Fibroblast of skin of right quadriceps (primary cell): ENCODE measurements at regions not wholly inside any gene's neighbourhood (a gene's known extent, or its start where the extent isn't known, plus 50 kb on each side); places are given as distances from the start of the nearest gene placed in this dataset.
A peak's percentile ranks its signal among the peaks of the same experiment; 100 is the strongest.
"Not testable (repeated sequence)": the region's sequence is repeated elsewhere in the genome, so short reads cannot be mapped to it uniquely, and the experiment has no call there.

Source experiments
- DNase-seq: peaks from one replicate; pipeline ENCODE4 v3.0.0-alpha.2; 2013

DNA sequence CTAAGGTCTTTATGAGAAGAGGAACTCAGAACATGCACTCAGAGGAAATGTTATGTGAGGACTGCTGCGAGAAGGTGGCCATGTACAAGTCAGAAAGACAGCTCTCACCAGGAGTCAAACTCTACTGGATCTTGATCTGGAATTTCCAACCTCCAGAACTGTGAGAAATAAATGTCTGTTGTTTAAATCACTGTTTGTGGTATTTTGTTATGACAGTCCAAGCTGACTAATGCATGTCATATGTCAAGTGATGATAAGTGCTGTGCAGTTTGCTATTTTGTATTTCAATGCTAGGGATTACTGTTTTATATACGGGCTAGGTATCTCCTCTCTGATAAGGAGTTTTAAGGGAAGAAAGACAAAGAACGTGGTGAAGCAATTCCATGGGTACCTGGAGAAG lies 162.3 kb downstream of the CPEB2 start:
- peak; percentile 34 for DNase-seq

GRCh38 chr4:15167743-15168142 lies 165.5 kb downstream of the CPEB2 start:
- no peak for DNase-seq

- no peak for DNase-seq
Measured at GRCh38 chr4:15168759-15169158, 166.5 kb downstream of the CPEB2 start.

DNA sequence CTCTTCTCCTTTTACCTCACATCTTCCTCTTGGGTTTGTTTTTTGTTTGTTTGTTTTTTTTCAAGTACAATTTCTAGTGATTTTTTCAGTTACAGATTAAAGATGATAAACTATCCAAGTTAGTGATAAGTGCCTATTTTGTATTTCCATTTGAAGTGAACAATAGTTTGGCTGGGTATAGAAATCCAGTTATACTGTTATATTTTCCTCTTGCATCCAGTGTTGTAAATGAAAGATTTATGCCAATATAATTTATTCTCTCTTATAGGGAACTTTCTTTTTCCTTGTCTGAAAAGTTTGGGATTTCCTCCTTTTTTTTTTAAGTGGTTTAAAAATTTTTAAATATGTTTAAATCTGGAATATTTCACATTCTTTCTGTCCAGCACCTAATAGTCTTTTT lies 169.4 kb downstream of the CPEB2 start:
- no peak for DNase-seq

DNA sequence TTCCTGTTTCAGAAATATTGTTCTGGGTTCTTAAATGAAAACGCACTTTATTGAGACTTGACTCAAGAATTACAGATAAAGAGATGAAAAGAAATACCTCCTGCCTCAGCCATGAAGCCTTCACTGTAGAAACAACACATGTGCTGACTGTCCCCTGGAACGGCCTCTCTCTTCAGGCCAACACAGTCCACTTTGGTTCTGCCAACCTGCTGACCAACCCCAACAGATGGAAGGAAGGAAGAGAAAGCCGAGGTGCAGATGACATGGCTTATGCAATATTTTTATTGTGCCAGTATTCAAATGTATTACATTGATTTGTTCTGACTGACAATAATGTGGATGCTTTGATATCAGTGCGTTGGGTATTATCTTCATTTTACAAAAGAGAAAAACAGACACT lies 171.0 kb downstream of the CPEB2 start:
- no peak for DNase-seq

DNA sequence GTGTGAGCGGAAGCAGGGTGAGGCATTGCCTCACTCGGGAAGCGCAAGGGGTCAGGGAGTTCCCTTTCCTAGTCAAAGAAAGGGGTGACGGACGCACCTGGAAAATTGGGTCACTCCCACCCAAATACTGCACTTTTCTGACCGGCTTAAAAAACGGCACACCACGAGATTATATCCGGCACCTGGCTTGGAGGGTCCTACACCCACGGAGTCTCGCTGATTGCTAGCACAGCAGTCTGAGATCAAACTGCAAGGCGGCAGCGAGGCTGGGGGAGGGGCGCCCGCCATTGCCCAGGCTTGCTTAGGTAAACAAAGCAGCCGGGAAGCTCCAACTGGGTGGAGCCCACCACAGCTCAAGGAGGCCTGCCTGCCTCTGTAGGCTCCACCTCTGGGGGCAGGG lies 171.9 kb downstream of the CPEB2 start:
- not testable (repeated sequence) for DNase-seq

- not testable (repeated sequence) for DNase-seq
Measured at GRCh38 chr4:15179842-15180241, 177.6 kb downstream of the CPEB2 start.

DNA sequence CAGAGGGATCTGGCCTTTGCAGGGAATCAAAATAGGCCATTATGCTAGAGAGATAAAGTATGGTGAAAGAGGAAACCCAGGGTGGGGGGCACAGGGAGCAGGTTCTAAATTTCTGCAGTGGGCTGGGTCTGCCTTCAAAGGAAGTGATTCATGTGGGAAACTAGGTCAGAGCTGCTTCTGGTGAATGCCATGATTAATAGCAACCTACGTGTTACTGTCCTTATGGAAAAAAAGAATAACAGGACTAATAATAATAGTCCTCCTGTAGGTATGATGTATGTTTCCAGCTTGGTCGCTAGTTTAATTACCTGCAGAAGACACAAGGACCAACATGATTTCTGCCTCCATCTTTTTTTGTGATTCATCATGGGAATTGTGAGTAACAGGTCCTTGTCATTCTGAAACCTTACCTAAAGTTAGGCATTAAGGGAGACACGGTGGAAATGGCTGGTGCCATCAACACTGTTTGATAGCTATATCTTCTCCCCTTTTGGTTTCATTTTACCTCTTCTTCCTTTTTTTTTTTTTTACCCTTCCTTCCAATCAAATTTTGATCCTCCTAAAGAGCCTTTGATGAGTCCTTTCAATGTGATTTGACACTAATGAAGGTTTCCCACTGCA lies 180.4 kb downstream of the CPEB2 start:
- DNase-seq: no peak

GRCh38 chr4:15186149-15186548 lies 183.9 kb downstream of the CPEB2 start:
- no peak for DNase-seq

GRCh38 chr4:15186806-15187205 lies 184.5 kb downstream of the CPEB2 start:
- DNase-seq: no peak

- no peak for DNase-seq
Measured at GRCh38 chr4:15188605-15189539, 186.6 kb downstream of the CPEB2 start.

DNA sequence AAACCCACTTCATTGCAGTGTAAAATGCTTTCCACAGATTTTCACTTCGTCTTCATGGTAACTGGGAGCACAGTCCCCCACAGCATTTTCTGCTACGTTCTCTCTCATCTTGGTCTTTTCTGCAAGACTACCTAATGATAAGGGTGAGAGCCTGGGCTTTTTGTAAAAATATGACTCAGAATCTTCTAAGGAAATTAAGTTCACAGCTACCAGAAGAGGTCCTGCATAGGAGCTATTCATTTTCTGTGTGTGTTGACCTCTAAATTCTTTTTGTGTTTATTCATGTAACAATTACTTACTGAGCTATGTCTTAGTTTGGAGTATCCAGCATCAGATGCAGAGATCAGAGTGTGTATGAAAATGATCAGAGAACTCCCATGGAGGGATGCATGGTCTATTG lies 192.2 kb downstream of the CPEB2 start:
- DNase-seq: no peak

DNA sequence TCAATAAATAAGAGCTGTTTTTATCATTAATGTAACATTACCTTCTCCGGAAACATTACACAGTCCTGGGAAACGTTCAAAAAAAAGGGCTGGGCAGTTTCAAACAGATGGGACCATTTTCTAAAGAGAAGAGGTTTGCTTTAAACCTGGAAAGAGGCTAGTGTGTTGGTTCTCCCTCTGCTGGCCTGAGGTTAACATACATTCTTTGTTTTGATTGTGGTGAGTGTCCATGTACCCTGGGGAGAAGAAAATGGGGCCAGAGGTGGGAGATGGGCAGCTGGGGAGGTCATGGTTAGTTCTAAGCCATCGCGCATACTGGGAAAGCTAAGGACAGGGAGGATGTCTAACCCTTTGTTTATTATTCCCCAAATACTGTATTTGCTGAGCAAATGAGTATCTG lies 194.7 kb downstream of the CPEB2 start:
- DNase-seq: peak; percentile 18

- peak; percentile 9 for DNase-seq
Measured at GRCh38 chr4:15198070-15198727, 195.9 kb downstream of the CPEB2 start.

- DNase-seq: no peak
Measured at GRCh38 chr4:15201782-15202181, 199.5 kb downstream of the CPEB2 start.

DNA sequence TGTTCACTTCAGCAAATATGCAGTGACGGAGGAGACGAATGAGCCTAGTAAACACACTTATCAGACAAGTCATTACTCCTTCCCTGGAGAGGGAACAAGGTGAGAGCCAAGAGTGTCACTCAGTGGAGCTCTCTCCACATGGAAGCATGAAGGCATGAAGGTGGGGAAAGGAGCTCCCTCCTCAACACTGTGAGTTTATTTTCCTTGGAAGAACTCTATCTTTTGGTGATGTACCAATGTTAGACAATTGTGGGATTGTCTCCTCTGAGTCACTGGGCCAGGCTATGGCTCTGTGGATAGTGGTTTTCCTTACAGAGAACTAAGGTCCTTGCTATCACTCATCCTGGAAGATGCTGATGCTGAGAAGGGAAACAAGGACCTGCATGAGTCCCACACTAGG lies 200.2 kb downstream of the CPEB2 start:
- no peak for DNase-seq

- DNase-seq: not testable (repeated sequence)
Measured at GRCh38 chr4:15206526-15206925, 204.2 kb downstream of the CPEB2 start.

GRCh38 chr4:15213302-15213970 lies 211.2 kb downstream of the CPEB2 start:
- peak; percentile 43 for DNase-seq

DNA sequence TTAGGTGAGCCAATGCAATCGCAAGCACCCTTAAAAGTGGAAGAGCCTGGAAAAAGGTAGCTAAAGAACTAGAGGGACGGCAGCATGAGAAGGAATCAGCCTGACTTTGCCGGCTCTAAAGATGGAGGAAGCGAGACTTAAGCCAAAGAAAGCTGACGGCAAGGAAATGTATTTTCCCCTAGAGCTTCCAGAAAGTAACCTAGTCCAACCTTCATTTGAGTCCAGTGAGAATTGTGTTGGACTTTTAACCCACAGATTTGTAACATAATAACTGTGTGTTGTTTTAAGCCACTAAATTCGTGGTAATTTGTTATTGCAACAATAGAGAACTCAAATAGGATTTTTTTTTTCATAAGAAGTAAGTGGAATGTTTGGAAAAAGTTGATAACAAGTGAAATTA lies 212.7 kb upstream of the C1QTNF7 start:
- DNase-seq: no peak

DNA sequence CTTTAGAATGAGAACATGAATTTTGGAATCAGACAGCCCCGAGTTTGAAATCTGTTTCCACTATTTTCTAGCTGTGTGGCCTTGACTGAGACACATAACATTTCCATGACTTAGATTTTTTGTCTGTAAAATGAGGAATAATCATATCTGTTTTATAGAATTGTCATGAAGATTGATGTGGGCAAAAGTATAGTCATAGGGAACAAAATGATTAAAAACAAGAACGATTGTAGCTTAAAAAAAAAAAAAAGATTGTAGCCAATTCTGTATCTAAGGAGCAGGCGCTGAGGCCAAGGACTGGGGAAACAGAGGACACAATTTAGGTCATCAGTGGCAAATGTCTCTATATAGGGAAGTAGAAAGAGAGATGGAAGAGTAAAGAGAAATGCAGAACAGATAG lies 201.6 kb upstream of the C1QTNF7 start:
- no peak for DNase-seq

- peak; percentile 85 for DNase-seq
Measured at GRCh38 chr4:15231265-15232091, 196.4 kb upstream of the C1QTNF7 start.
